Epithelial cell of prostate (primary cell): ENCODE measurements at regions not wholly inside any gene's neighbourhood (a gene's known extent, or its start where the extent isn't known, plus 50 kb on each side); places are given as distances from the start of the nearest gene placed in this dataset.
A peak's percentile ranks its signal among the peaks of the same experiment; 100 is the strongest.

Experiments
- DNase-seq: peaks from one replicate; pipeline ENCODE4 v3.0.0-alpha.2; 2011; ENCODE audit warnings: low read depth, low spot score
- H3K27ac ChIP-seq: fragments of 450-650 bp; 2 replicates; pipeline ENCODE4 v1.5.1; 2017; ENCODE audit warnings: mild to moderate bottlenecking

- H3K27ac ChIP-seq: no peak overlapping the region
- no peak for DNase-seq
Measured at GRCh38 chr1:168392958-168393549, 112.4 kb downstream of the TBX19 start.

- peak; percentile 81 for DNase-seq
- H3K27ac ChIP-seq: peak overlapping the region; percentile 15
Measured at GRCh38 chr1:168391851-168392681, 111.4 kb downstream of the TBX19 start.

- DNase-seq: no peak
- H3K27ac ChIP-seq: no peak overlapping the region
Measured at GRCh38 chr1:168390271-168390670, 109.6 kb downstream of the TBX19 start.

GRCh38 chr1:168387781-168388760 lies 107.4 kb downstream of the TBX19 start:
- H3K27ac ChIP-seq: no peak overlapping the region
- DNase-seq: no peak

GRCh38 chr1:168386949-168387586 lies 106.4 kb downstream of the TBX19 start:
- H3K27ac ChIP-seq: no peak overlapping the region
- DNase-seq: peak; percentile 62

- no peak for DNase-seq
- no peak overlapping the region for H3K27ac ChIP-seq
Measured at GRCh38 chr1:168386492-168386891, 105.8 kb downstream of the TBX19 start.

GRCh38 chr1:168381850-168382249 lies 101.2 kb downstream of the TBX19 start:
- DNase-seq: no peak
- no peak overlapping the region for H3K27ac ChIP-seq

GRCh38 chr1:168380945-168381344 lies 100.3 kb downstream of the TBX19 start:
- no peak for DNase-seq

GRCh38 chr1:168379104-168379860 lies 98.6 kb downstream of the TBX19 start:
- DNase-seq: no peak
- no peak overlapping the region for H3K27ac ChIP-seq

More at GRCh38 chr1:168380945-168381344, 100.3 kb downstream of the TBX19 start:
- no peak overlapping the region for H3K27ac ChIP-seq

GRCh38 chr1:168375566-168376300 lies 95.1 kb downstream of the TBX19 start:
- no peak overlapping the region for H3K27ac ChIP-seq
- DNase-seq: no peak

- no peak for DNase-seq
- no peak overlapping the region for H3K27ac ChIP-seq
Measured at GRCh38 chr1:168374566-168374965, 93.9 kb downstream of the TBX19 start.

- H3K27ac ChIP-seq: no peak overlapping the region
- DNase-seq: no peak
Measured at GRCh38 chr1:168373869-168374268, 93.2 kb downstream of the TBX19 start.

- DNase-seq: no peak
- H3K27ac ChIP-seq: no peak overlapping the region
Measured at GRCh38 chr1:168372861-168373371, 92.2 kb downstream of the TBX19 start.

- DNase-seq: no peak
- no peak overlapping the region for H3K27ac ChIP-seq
Measured at GRCh38 chr1:168372307-168372706, 91.6 kb downstream of the TBX19 start.

- DNase-seq: no peak
- H3K27ac ChIP-seq: no peak overlapping the region
Measured at GRCh38 chr1:168371477-168371876, 90.8 kb downstream of the TBX19 start.

- no peak for DNase-seq
- no peak overlapping the region for H3K27ac ChIP-seq
Measured at GRCh38 chr1:168370586-168370985, 89.9 kb downstream of the TBX19 start.

GRCh38 chr1:168369655-168370054 lies 89.0 kb downstream of the TBX19 start:
- DNase-seq: no peak
- no peak overlapping the region for H3K27ac ChIP-seq

- H3K27ac ChIP-seq: no peak overlapping the region
- DNase-seq: no peak
Measured at GRCh38 chr1:168368131-168368530, 87.5 kb downstream of the TBX19 start.
